HG03039 (cell line): ENCODE measurements at regions not wholly inside any gene's neighbourhood (a gene's known extent, or its start where the extent isn't known, plus 50 kb on each side); places are given as distances from the start of the nearest gene placed in this dataset.
"Not testable (repeated sequence)": the region's sequence is repeated elsewhere in the genome, so short reads cannot be mapped to it uniquely, and the experiment has no call there.

Experiments
- ATAC-seq: cut with Tn5 transposase; IDR thresholded peaks from one replicate; pipeline ENCODE4 v1.9.1; 2021; ENCODE audit warnings: mild to moderate bottlenecking, moderate library complexity; ENCODE audit not compliant: unreplicated experiment

GRCh38 chr5:7073666-7074065, 322.3 kb upstream of the ADCY2 start:
- ATAC-seq = no peak

- no peak for ATAC-seq
Observed at GRCh38 chr5:7074176-7074575, 321.8 kb upstream of the ADCY2 start.

- no peak for ATAC-seq
Observed at GRCh38 chr5:7075470-7075869, 320.5 kb upstream of the ADCY2 start.

DNA sequence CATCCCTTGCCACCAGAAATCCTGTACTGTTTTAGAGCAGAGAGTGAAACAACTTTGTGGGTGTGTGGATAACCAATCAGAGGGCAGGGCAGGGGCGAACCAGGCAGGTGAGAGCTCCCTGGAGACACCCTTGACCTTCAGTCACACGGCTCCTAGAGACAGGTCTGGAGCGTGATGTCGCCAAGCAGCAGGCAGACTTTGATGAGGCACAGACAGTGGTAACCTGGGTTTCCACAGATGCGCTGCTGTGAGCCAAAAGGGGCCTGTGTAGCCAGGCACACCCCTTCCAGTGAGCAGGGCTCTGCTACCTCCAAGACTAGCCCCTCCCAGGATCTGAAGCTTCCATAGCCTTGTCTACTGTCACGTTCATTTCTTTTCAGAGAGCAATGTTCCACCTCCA, 317.8 kb upstream of the ADCY2 start:
- ATAC-seq = no peak

GRCh38 chr5:7078901-7079300, 317.0 kb upstream of the ADCY2 start:
- no peak for ATAC-seq

- no peak for ATAC-seq
Observed at GRCh38 chr5:7080501-7080900, 315.4 kb upstream of the ADCY2 start.

- no peak for ATAC-seq
Observed at GRCh38 chr5:7087719-7088297, 308.1 kb upstream of the ADCY2 start.

- no peak for ATAC-seq
Observed at GRCh38 chr5:7088849-7089248, 307.1 kb upstream of the ADCY2 start.

DNA sequence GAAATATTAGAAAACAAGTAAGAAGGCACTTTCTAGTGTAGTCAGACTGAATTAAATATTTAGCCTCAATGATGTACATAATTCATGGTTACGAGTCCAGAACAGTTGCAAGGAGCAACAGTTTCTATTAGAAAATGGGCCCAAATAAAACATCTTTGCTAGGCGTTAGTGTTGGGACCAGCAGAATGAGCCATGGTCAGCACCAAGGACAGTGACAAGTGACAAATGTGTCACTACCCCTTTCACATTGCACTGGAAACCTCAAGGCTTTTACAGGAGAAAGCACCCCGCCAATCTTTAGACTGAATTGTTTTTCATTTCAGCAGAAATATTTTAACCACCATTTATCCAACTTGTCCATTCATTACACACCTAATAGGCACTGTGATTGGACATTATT, 301.3 kb upstream of the ADCY2 start:
- no peak for ATAC-seq

DNA sequence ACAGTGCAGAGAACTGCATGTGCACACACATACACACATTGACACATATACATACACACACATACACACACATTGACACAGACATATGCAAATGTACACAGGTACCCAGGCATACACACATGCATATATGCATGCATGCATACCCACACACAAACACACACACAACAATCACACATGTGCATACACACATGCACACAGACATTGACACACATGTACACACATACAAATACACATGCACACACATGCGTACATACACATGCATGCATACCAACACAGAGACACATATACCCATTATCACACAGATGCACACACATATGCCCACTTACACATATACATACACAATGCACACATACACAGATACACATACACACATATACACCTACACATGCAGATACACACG, 299.6 kb upstream of the ADCY2 start:
- ATAC-seq = no peak

- no peak for ATAC-seq
Observed at GRCh38 chr5:7105358-7105757, 290.6 kb upstream of the ADCY2 start.

GRCh38 chr5:7117961-7118360, 278.0 kb upstream of the ADCY2 start:
- ATAC-seq = no peak

- no peak for ATAC-seq
Observed at GRCh38 chr5:7131680-7132079, 264.3 kb upstream of the ADCY2 start.

- no peak for ATAC-seq
Observed at GRCh38 chr5:7146886-7147285, 249.1 kb upstream of the ADCY2 start.

- ATAC-seq = no peak
Observed at GRCh38 chr5:7157083-7157482, 238.9 kb upstream of the ADCY2 start.

- ATAC-seq = no peak
Observed at GRCh38 chr5:7169240-7169878, 226.6 kb upstream of the ADCY2 start.

GRCh38 chr5:7170785-7171184, 225.2 kb upstream of the ADCY2 start:
- not testable (repeated sequence) for ATAC-seq

DNA sequence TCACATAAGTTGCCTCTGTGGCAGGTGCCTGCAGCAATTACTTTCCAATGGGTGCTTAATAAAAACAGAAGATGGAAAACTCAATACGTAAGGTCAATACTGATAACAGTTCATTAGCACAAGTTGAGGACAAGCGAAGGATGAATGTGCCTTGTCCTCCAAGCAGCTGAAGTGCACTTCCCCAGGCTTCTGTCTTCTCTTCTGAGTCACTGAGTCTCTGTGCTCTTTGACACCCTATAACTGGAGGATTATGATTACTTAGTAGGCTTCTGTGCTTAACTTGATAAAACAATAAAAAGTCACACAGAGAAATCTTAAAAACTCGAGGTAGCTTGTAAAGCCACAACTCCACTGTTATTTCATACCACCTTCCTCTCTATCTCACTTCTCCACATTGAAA, 216.6 kb upstream of the ADCY2 start:
- ATAC-seq = no peak

DNA sequence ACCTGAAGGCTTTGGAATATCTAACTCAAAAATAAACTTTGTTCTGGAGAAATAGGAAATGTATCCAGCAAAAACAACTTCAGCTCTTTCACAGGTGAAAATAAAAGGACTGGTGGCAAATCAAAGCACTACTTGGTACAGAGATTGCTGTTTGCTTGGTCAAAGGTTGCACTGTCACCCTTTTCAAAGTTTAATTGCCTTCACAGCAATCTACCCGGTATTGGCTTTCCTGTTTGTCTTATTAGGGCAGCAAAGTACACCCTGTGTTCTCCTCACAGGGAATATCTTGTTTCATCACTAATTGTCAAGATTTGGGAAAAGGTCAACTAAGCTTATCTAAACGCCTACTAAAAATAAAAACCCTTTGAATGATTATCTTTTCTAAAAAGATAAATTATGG, 214.1 kb upstream of the ADCY2 start:
- ATAC-seq = no peak

- no peak for ATAC-seq
Observed at GRCh38 chr5:7185742-7186141, 210.2 kb upstream of the ADCY2 start.

- no peak for ATAC-seq
Observed at GRCh38 chr5:7186818-7187217, 209.1 kb upstream of the ADCY2 start.

- no peak for ATAC-seq
Observed at GRCh38 chr5:7190712-7191250, 205.2 kb upstream of the ADCY2 start.

DNA sequence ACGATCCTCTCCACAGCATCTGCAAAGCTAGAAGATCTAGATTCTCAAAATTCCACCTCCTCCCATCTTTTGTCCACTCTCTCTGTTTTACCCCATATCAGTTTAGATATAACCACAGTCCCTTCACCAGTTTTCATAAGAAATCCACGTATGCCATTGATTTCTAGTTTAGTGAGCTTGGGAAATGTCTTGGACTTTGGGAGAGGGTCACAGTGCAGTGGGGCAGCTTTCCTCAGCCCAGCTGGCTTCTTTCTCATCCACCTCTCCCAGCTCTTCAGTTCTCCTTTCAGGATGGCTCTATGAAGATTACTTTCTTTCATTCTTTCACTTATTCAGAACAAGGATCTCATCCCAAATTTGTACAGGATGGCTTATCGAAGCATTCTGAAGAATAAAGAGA, 203.9 kb upstream of the ADCY2 start:
- no peak for ATAC-seq
